HL-60 (cell line): ENCODE measurements at regions not wholly inside any gene's neighbourhood (a gene's known extent, or its start where the extent isn't known, plus 50 kb on each side); places are given as distances from the start of the nearest gene placed in this dataset.

Source experiments
- DNase-seq, 2 experiments: peaks; one replicate each; pipeline ENCODE4 v3.0.0-alpha.2; 2010 to 2020; ENCODE audit warnings: low read depth in 1 of 2, low spot score in 1 of 2
- H3K27ac ChIP-seq: fragments of 250-450 bp; sonication (Bioruptor Pico); replicated peaks from 2 replicates; pipeline ENCODE4 v1.5.1; 2020; ENCODE audit warnings: mild to moderate bottlenecking, moderate library complexity
- H3K27me3 ChIP-seq: fragments of 250-450 bp; sonication (Bioruptor Pico); 2 replicates; pipeline ENCODE4 v1.5.1; 2021; ENCODE audit warnings: mild to moderate bottlenecking, moderate library complexity; ENCODE audit not compliant: insufficient read depth, poor library complexity, severe bottlenecking
- H3K4me3 ChIP-seq: replicated peaks from 2 replicates; pipeline ENCODE4 v1.5.1; 2011; ENCODE audit warnings: mild to moderate bottlenecking, control low read depth, low read length; ENCODE audit not compliant: insufficient read depth
- GABPA ChIP-seq: IDR thresholded peaks from 2 replicates; pipeline ENCODE4 v1.6.1; 2012; ENCODE audit warnings: low read depth
- POLR2AphosphoS5 ChIP-seq: IDR thresholded peaks from 2 replicates; pipeline ENCODE4 v1.6.1; 2012; ENCODE audit warnings: low read depth
- SPI1 ChIP-seq: IDR thresholded peaks from 2 replicates; pipeline ENCODE4 v1.6.1; 2012; ENCODE audit warnings: low read depth, mild to moderate bottlenecking, borderline replicate concordance
- TF ChIP-seq, protein P1 (sequence below): IDR thresholded peaks from 2 replicates; pipeline ENCODE4 v1.6.1; 2012; ENCODE audit warnings: low read depth; ENCODE audit not compliant: insufficient replicate concordance
- TF ChIP-seq, protein P2 (sequence below): IDR thresholded peaks from one replicate; pipeline ENCODE4 v1.5.1; 2011; ENCODE audit warnings: low read length, control low read depth, inconsistent platforms; ENCODE audit not compliant: insufficient read depth

DNA sequence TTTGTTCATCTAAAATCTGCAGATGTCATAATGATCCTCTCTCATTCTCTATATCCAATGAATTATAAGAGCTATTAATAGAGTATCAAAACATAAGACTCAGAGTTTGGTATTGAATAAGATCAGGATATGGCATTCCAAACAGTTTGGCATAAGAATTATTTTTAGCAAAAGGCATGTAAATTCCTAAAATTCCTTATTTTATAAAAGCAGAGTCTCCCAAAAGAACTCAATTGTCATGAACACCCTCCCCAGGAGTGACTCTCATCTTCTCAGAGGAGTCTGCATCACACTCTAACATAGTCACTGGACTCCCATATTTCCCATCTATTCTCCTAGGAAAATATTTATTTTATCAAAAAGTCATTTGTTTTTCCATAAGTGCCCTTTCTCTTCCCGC, 1710.2 kb upstream of the SLC39A10 start:
- Histone ChIP-seq H3K4me3 (no peak overlapping the region), H3K27ac (no peak overlapping the region), H3K27me3 (no peaks in the 10 kb centered on the region)
- no peak for DNase-seq
- no peak for TF ChIP-seq SPI1
- TF ChIP-seq, protein P1, sequence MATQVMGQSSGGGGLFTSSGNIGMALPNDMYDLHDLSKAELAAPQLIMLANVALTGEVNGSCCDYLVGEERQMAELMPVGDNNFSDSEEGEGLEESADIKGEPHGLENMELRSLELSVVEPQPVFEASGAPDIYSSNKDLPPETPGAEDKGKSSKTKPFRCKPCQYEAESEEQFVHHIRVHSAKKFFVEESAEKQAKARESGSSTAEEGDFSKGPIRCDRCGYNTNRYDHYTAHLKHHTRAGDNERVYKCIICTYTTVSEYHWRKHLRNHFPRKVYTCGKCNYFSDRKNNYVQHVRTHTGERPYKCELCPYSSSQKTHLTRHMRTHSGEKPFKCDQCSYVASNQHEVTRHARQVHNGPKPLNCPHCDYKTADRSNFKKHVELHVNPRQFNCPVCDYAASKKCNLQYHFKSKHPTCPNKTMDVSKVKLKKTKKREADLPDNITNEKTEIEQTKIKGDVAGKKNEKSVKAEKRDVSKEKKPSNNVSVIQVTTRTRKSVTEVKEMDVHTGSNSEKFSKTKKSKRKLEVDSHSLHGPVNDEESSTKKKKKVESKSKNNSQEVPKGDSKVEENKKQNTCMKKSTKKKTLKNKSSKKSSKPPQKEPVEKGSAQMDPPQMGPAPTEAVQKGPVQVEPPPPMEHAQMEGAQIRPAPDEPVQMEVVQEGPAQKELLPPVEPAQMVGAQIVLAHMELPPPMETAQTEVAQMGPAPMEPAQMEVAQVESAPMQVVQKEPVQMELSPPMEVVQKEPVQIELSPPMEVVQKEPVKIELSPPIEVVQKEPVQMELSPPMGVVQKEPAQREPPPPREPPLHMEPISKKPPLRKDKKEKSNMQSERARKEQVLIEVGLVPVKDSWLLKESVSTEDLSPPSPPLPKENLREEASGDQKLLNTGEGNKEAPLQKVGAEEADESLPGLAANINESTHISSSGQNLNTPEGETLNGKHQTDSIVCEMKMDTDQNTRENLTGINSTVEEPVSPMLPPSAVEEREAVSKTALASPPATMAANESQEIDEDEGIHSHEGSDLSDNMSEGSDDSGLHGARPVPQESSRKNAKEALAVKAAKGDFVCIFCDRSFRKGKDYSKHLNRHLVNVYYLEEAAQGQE = no peak
- TF ChIP-seq POLR2AphosphoS5 = no peak
- TF ChIP-seq GABPA = no peak
- TF ChIP-seq, protein P2, sequence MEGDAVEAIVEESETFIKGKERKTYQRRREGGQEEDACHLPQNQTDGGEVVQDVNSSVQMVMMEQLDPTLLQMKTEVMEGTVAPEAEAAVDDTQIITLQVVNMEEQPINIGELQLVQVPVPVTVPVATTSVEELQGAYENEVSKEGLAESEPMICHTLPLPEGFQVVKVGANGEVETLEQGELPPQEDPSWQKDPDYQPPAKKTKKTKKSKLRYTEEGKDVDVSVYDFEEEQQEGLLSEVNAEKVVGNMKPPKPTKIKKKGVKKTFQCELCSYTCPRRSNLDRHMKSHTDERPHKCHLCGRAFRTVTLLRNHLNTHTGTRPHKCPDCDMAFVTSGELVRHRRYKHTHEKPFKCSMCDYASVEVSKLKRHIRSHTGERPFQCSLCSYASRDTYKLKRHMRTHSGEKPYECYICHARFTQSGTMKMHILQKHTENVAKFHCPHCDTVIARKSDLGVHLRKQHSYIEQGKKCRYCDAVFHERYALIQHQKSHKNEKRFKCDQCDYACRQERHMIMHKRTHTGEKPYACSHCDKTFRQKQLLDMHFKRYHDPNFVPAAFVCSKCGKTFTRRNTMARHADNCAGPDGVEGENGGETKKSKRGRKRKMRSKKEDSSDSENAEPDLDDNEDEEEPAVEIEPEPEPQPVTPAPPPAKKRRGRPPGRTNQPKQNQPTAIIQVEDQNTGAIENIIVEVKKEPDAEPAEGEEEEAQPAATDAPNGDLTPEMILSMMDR = no peak

DNA sequence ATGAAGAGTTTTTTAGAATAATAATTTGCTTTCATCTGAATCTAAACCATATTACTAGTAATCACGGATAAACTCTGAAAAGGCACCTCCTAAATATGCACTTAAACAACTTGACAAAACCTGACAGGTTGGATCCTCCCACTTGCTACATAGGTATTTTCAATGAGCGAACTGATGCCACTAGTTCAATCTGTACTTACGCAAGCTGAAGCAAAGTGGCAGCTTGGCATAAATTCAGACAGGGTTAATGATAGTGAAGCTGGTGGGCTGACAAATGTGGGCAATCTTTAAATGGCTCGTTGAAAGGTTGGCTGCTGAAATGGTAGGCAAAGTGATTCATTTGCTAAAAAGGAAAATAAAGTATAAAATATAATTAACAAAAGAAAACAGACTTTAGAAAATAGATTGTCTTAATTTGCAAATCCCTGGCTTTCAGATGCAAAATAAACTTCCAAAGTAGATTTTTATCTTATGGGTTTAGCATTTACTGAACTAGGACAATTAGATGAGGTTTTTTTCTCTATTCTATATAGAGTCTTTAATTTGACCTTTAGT, 1713.5 kb upstream of the SLC39A10 start:
- no peaks in the 10 kb centered on the region for H3K27me3 ChIP-seq
- no peak for DNase-seq
- no peak overlapping the region for H3K27ac ChIP-seq
- TF ChIP-seq SPI1 (no peak), POLR2AphosphoS5 (no peak)
- TF ChIP-seq, protein P2 = no peak
- TF ChIP-seq, protein P1 = no peak
- no peak overlapping the region for H3K4me3 ChIP-seq

DNA sequence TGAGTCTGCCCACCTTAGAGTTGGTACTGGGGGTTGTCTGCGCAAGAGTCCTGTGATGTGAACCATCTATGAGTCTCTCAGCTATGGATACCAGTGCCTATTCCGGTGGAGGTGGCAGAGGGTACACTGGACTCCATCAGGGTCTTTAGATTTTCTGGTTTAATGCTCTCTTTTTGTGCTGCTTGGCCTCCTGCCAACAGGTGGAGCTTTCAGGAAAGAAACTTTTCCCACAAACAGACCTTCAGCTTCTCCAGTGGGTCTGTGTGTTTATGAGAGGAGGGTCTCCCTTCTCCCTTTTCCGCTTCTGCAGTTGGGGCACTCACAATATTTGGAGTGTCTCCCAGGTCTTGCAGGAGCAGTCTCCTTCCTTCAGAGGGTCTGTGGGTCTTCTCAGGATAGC, 1721.9 kb upstream of the SLC39A10 start:
- H3K4me3 ChIP-seq = no peak overlapping the region
- H3K27ac ChIP-seq = no peak overlapping the region
- H3K27me3 ChIP-seq = no peaks in the 10 kb centered on the region
- DNase-seq = no peak
- TF ChIP-seq, protein P1 = no peak
- TF ChIP-seq SPI1 = no peak
- TF ChIP-seq, protein P2 = no peak
- TF ChIP-seq GABPA = no peak
- no peak for TF ChIP-seq POLR2AphosphoS5
